8988T (cell line): ENCODE measurements at regions not wholly inside any gene's neighbourhood (a gene's known extent, or its start where the extent isn't known, plus 50 kb on each side); places are given as distances from the start of the nearest gene placed in this dataset.

Experiments
- DNase-seq: peaks from one replicate; pipeline ENCODE4 v3.0.0; 2011

DNA sequence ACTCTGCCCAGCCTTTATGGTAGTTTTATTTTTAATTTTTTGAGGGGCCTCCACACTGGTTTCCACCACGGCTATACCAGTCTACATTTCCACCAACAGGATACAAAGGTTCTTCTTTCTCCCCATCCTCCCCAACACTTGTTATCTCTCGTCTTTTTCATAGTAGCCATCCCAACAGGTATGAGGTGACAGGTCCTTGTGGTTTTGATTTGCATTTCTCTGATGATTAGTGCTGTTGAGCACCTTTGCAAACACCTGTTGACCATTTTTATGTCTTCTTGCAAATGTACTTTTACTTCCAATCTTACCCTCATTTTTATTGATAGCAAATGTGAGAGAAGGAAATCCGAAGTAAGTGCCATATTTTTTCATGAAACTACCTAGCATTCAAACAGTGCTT lies 195.4 kb upstream of the PREP start:
- no peak for DNase-seq

DNA sequence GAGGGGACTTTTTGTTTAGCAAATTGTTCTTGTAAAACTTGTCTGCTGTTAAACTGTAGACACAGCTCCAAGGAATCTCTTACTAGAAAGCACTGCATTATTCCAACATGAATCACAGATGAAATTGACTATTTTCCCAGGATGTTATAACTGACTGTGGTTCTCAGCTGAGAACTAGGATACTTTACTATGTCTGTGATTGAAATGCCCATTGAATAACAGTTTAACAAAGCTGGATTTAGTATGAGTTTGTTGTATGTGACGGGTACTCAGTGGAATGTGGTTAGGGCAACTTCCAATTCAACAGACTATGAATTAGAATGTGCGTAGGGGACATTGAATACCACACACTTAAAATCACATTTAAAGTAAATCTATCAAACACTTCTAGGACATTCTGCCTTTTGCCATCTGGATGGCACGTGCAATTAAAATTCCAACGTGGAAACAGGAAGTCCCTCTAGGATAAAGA lies 193.4 kb upstream of the PREP start:
- DNase-seq: no peak

DNA sequence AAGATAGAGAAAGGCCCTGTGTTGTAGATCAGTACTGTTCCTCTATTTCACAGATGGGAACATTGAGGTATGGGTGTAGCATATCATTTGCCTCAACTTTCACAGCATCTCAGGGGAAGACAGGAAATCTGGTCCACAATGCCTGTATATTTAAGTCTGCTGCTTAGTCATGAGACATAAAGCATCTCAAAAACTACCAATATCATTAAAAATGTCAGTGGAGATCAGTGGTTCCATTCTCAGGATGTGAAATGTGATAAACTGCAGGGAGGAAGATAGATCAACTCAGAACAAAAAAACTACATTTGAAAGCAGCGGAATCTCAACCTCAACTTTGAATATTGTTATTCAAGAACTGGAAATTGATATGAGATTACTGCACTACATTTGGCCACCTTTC lies 192.9 kb upstream of the PREP start:
- no peak for DNase-seq

DNA sequence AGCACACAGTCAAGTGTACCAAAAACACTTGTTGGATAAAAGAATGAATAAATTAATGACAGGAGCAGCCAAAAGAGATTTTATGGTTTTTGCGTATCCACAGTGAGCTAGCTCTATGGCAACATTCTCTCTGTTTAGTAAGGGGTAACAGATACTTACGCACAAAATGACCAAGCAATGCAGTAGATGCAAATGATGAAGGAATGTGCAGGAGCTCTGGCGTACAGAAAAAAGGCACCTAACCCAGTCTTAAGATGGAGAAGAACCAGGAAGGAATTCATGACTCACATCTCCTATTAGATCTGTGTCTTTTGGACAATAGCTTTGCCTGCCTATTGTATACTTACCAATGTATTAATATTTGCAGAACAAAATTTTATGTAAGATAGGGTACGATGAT lies 191.9 kb upstream of the PREP start:
- DNase-seq: no peak

DNA sequence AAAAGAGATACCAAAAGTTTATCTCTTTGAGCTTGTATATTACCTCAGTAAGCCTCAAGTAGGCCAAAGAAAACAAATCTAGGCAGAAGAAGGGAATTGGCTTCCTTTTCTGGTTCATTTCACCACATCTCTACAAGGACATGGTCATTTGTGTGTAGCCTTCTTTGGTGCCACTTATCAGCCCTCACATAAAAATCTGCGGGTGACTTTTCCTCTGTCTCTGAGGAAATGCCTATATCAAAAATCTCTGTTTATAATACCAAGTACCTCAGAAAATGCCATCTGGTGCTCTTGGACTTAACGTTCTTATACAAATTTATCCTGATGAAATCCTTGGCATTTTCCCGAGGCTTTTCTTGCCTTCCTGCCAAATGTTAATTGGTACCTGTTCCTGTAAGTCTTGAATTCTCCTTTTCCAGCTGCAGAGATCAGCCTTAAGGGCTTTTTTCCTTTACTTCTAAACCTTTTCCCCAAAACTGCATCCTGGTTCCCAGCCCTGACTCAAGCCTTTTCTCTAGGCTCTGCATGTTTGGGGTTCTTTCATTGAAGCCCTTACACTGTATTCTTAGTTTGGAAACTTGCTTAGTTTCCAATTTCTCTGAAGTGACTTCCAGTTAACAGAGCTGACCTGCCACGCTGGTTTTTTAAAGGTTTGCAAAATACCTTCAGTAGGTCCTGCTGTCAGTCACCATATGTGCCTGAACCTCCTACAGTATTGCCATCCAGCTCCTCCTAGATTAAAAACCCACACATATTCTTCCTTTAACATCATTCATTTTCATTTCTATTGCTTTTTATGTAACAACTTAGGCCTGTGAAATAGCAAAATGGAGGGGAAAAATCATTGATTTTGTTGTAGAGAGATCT lies 191.2 kb upstream of the PREP start:
- no peak for DNase-seq

DNA sequence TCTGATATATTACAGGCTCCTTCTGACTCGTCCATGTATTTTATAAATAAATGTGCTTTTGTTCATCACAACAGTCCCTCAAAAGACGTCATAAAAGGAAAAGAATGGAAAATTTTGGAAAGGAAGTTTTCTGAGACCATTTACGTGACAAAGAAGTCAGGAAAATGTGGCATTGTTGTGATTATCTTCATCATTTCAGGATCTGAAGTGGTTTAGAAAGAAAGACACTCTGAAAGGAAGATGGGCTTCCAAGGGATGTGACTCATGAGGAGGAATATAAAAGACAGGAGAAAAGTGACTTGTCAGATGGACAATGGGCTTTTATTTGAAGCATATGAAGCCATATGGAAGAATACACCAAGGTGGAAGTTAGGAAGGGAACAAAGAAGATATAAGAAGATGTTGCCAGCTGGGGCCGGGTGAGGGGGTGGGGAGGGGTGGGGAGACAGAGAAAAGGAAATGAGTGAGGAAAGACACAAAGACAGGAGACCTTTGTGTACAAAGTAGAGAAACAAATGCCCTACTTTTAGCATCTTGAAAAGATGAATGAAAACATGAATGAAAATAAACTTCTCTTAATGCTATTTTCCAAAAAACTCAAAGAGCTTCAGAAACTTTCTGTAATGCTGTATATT lies 190.3 kb upstream of the PREP start:
- DNase-seq: no peak

DNA sequence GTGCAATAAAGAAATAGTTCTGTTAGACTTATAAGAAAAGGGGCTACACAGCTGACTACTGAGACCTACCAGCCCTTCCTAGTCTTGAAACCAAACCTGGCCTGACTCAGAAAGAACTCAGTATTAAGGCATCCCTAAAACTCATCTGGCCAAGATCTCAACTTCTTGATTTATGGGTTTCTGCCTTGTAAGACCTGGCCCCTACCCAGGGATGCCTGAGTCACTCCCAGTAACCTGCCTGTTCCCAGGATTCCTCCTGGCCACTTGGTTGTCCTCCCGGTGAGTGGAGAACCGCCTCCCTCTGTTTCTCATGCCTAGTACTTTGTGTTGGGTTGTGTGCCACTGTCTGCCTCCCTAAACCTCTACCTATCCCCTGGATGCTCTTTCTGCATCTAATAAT lies 189.4 kb upstream of the PREP start:
- no peak for DNase-seq

DNA sequence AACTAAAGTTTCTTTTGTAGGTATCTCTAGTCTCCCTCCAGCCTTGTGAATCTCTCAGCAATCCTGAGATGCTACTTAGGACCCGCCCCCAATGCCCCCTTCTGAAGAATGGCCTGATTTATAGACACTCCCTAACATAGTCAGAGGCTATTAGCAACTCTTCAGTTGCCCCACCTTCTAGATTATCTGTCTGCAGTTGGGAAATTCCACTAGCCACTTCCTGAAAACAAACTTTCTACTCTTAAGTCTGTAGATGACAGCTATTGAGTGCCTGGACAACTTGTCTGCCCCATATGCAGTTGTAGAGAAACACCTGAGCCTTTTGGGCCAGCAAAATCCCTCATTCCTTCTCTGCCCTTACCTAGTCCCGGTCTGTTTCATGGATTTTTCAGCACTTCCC lies 188.2 kb upstream of the PREP start:
- DNase-seq: no peak

DNA sequence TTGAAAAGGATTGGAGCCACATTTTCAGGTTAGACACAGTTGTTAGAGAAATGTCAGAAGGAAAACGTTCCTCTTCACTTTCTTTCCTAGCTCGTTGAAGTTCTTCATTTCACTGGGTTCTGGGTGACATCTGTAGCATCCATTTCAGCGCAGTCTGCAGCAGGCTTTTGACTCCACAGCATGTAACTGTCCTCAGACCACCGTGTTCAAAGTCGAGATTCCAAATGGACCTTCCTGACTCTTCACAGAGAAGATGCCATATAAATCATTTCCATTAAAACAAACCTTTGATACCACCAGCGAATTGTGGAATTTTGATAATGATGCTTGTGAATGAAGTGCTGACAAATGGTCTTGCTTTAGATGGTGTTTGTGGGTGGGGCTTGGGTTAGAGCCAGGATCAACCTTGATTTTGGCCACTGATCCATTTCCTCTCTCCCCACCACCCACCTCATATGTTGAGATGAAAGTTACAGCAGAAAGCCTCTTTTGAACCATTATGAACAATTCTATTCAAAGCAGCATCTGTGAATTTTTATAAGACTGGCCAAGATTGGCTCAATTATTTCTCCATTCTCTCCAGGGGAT lies 185.3 kb upstream of the PREP start:
- no peak for DNase-seq

DNA sequence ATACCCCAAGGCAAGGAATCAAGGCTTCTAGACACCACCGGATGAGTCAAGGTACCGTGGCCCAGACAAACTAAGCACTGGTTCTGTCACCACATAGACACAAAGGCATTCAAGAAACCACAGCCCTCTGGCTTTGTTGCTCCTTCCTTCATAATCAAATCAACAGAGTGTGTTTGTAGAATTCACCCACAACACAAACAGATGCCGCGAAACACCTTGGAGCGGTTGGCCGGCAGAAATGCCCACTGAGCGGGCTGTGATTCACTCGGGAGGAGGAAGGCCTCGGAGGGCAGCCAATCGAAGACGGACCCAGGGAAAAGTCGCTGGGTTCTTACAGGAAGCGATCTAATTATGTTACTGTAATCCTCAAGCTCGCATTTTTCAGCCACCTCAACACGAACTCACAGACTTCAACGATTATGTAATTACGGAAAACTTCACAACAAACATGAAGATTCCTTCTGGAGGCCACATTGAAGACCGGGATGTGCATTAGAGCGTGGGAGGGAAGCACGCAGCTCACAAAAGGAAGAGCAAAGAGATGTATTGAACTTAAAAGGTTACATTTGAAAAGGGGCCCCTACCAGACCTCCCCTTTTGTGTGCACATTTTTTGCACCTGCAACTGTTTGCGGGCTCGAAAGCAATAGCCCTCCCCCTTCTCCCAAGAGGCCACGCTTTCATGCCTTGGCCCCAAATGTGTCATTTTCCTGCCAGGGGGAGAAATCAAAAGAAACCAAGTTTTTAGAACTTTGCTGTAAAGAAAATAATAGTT lies 184.7 kb upstream of the PREP start:
- DNase-seq: no peak

DNA sequence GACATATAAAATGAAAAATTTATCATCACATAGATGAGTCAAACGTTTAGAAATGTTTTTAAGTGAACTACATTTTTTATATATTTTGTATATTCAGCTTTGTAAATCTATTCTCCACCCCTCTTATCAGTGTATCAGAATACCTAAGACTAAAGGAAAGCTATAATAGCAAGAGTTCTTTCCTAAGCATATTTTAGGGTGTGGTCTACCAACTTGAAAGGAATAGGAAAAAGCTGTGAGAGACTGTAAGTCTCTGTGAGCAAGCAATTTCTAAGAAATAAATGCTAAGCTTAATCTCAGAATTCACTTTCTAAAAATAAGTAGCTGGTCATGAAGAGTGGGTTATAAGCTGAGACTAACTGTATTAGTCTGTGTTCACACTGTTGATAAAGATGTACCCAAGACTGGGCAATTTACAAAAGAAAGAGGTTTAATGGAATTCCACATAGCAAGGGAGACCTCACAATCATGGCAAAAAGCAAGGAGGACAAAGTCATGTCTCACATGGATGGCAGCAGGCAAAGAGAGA lies 175.4 kb upstream of the PREP start:
- no peak for DNase-seq

DNA sequence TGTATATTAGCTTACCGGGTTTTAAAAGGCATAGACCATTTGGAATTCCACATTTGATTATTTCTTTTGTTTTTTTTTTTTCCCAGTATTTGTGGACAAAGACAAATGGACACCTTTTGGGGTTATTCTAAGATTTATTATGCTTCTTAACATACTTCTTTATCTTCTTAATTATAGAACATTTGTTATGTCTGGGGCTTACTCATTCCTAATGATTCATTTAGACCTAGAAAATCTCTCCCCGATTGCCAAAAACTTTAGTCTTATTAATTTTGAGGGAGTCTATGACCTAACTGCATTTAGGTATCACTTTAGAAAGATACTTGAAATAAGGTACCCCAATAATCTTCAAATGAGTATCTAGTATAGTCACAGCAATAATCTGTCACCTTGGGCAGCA lies 170.7 kb upstream of the PREP start:
- no peak for DNase-seq

DNA sequence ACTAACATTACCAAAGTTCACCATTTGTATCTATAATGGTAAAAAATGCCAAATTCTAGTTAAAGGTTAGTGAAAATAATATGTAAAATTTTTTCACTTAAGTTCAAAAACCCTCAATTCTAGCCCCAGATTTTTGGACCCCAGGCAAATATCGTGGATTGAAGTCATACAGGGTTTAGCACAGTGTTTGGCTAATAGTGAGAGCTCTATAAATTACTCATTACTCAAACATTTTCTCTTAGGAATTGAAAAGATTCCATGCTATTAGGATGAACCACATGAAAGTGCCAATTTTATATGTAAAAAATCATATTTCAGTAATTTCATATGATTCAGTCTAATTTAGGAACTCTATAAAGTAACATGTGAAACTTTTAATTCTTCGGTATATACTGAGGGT lies 170.3 kb upstream of the PREP start:
- no peak for DNase-seq

DNA sequence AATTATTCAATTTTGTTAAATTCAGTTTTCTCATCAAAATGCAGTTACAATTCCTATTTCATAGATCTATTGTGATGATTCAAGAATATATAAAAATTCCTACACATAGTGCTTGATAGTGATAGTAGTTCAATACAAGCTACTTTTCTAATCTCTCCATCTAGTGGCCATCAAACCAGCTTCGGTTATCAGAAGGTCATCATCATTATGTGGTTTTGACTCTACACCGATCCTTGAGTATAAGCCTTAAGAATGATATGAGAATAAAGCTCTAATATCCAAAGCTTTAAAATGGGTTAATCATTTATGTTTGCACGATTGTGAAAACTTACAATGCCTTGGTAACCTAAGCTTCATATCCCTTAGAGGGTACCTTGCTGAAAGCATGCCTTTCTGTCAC lies 167.5 kb upstream of the PREP start:
- DNase-seq: no peak

DNA sequence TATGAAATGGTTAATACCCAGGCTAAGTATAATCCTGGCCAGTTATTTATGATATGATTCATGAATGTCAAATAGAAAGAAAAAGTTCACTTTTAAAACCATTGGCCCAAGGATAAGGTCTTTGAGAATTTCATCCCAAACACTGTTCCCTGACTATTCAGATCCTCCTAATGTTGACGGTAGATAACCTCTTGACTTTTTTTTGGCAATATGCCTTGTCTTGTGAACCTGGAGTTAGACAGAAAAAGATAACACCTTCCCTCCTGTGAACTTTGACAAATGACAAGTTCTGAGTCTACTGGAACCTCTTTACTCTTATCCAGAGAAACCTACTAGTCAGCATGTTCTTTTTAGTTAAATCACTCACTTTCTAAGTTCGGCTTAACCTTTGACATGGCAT lies 166.8 kb upstream of the PREP start:
- DNase-seq: no peak

DNA sequence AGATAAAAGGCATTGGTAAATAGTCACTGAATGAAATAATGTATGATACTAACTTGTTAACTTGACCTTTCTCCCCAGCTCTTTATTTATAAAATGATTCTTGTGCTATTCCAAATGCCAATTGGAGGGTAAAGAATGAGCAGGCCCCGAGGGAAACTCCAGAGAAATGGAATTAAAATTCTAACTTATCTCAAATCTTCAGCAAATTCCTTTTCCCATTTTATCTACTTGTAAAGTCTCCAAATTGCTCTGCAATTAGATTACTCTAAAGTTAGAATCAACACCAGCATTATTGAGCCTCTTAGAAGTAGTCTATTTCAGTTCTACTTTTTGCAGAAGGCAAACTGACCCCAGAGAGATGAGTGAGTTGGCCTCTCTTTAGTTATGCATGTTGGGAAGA lies 165.9 kb upstream of the PREP start:
- DNase-seq: no peak

DNA sequence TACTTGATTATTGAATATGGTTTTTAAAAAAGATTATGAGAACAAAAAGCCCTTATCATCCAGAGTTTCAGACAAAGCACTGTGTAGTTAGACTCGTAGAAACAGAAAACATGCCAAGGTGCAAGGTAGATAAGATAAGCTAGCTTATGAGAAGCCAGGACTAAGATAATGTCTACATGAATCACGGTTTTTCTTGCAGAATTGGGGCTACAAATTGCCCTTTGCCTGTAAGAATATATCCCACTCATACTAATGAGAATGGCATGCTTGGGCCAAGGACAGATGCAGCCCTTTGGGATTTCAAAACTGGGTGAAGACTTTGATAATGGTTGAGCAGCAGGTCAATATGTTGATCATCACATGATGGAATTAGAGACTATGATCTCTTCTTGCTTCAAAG lies 165.3 kb upstream of the PREP start:
- DNase-seq: no peak

DNA sequence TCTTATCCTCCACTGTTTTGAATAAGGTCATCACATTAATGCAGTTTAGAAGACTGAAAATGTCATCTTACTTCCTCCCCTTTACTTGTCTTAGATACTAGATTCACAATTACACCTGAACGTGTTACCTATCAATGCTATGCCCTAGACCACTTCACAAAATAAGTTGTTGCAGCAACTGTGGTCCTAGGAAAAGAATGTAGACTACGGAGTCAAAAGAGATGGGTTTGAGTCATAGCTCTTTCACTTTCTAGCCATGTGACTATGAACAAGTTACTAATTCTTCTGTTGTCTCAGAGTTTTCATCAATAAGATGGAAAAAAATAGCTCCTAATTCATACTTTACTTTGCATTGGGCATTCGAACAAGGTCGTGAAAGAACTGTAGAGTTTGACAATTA lies 164.3 kb upstream of the PREP start:
- no peak for DNase-seq

DNA sequence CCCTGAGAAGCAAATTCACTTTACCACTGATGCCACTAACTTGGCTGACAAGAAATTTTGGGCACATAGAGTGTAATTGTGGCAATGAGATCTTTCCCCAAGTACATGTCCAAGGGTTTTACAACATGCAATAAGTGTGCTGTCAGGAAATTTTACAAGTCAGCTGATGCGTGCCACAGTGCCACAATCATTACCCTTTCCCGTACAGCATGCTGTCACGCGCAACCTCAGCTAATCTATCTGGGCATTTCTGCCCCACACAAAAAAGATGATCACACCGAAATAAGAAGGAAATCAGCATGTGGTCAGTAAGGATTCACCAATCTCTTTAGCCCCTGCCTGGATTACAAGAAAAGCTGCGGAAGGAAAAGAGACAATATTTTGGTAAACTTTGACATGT lies 163.6 kb upstream of the PREP start:
- DNase-seq: no peak

DNA sequence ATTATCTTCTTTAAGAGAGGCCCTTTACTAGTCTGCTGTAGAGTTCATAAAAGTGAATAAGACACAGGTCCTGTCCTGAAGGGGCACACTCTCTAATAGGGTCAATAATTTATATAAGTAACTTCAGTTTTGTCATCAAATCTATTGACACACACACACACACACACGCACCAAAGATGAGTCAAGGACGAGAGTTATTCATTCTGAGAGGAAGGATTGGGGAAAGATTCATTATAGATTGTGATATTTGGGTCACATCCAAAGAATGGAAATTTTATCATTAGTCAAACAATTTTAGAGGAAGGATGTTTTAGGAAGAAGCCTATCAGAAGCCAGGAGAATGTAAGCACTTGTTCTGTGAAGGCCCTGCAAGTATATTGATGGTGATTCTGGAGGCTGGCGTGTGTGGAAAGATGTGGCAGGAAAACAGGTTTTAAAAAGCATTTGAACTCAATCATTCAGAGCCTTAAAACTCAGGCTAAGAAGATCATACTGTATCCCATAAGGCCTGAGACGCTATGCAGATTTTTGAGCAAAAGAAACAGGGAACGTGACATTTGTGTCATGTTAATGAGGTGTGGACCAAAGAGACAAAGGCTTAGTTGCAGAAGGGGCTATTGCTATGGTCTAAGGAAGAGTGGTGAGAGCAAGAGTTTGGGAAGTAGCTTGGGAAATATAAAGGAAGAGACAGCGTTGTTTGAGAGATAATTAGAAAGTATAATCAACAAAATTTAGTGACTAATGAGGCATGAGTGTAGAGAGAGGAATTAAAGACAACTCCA lies 161.4 kb upstream of the PREP start:
- no peak for DNase-seq

DNA sequence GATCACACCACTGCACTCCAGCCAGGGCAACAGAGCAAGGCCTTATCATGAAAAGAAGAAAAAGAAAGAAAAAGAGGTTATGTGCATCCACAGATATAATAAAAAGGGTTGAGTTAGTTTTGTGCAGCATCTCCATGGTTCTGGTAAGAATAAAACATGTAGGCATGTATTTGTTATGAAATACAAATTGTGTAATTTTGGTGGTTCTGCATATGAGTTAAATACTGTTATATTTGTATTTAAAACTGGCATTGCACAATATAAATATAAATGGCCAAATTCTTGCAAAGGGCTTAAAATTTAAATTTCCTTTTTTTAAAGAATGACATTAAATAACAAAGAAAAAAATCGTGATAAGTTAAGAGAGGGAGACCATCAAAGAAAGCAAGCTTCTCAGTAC lies 159.1 kb upstream of the PREP start:
- no peak for DNase-seq

DNA sequence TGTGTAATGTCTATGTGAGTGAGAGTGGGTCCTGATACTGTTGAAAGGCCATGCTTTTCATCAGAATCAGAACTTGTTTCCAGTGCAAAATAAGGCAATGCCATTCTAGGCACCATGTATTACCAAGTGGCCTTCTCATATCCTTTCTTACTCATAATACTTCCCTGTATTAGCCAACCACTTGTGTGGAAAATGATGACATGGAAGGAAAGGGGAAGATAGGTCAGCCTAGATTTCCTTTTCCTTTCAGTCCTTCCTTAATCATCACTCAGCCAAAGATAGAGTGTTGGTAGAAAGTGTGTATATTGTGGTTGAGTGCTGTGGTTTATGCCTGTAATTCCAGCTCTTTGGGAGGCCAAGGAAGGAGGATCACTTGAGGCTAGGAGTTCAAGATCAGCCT lies 158.6 kb upstream of the PREP start:
- DNase-seq: no peak
